OCI-LY1 (cell line): ENCODE measurements at regions not wholly inside any gene's neighbourhood (a gene's known extent, or its start where the extent isn't known, plus 50 kb on each side); places are given as distances from the start of the nearest gene placed in this dataset.

ENCODE experiments used
- CTCF ChIP-seq: fragments of 200-600 bp; sonication (generic), shearing (Covaris generic); IDR thresholded peaks from 2 replicates; pipeline ENCODE4 v1.5.1; 2017; ENCODE audit warnings: mild to moderate bottlenecking, antibody characterized with exemption, low read length, moderate library complexity, mixed read lengths
- EZH2 ChIP-seq: fragments of 200-600 bp; sonication (generic), shearing (Covaris generic); IDR thresholded peaks from 2 replicates; pipeline ENCODE4 v1.8.0; 2017; ENCODE audit warnings: borderline replicate concordance, mixed run types, mild to moderate bottlenecking, antibody characterized with exemption, low read length, moderate library complexity, mixed read lengths

- TF ChIP-seq CTCF (no peak), EZH2 (no peak)
These were observed 293.9 kb downstream of the THBS2 start for GRCh38 chr6:168959696-168960095.
